AG08395 (cell line): ENCODE measurements at regions not wholly inside any gene's neighbourhood (a gene's known extent, or its start where the extent isn't known, plus 50 kb on each side); places are given as distances from the start of the nearest gene placed in this dataset.
"Not testable (repeated sequence)": the region's sequence is repeated elsewhere in the genome, so short reads cannot be mapped to it uniquely, and the experiment has no call there.

ENCODE experiments used
- DNase-seq: peaks from one replicate; pipeline ENCODE4 v3.0.0; 2012; ENCODE audit warnings: mixed read lengths, low spot score

DNA sequence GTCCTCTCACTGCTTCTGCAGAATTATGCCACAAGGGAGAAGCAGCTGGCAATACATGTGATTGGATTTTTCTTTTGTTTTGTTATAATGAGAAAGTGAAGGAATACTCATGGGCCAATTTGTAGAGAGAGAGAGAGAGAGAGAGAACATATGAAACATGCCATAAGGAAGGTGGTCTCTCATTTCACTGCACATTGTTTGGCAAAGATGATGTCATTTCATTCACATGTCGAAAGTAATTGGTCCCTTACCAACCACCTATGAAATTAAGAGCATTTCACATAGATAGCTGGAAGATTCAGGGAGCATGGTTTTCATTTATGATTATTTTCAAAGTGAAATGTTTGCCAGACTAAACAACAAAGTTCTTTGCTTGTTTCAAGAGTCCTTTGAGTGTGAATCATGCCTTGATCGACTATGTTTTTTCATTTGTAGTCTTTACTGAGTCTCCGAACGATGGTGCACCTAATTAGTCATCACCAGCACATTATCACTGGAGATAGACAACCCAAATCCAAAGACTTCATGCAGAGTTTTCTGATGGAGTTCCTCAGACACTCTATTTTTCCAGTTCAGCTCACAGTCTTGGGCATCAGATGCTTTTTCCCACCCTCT is 130.1 kb upstream of the ZEB1 start:
- no peak for DNase-seq

- no peak for DNase-seq
These were observed 128.5 kb upstream of the ZEB1 start for GRCh38 chr10:31190488-31190887.

GRCh38 chr10:31192475-31192874 is 126.5 kb upstream of the ZEB1 start:
- DNase-seq: no peak

DNA sequence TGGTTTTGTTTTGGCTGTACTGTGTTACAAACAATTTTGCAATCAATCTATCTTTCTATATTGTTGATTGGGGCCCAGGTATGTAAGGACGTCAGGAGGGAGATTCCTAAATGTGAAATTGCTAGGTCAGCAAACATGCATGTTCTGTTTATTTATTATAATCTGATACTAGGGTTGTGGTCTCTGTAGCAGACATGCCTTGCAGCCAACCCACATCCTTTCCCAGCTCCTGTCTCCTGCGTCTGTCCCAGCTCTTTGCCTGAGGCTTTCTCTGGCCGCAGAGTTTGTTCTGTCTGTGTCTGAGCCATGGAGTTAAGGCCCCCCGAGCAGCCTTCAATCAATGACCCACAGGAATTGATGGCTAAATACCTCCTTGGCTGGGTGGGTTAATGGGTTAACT is 124.0 kb upstream of the ZEB1 start:
- no peak for DNase-seq

DNA sequence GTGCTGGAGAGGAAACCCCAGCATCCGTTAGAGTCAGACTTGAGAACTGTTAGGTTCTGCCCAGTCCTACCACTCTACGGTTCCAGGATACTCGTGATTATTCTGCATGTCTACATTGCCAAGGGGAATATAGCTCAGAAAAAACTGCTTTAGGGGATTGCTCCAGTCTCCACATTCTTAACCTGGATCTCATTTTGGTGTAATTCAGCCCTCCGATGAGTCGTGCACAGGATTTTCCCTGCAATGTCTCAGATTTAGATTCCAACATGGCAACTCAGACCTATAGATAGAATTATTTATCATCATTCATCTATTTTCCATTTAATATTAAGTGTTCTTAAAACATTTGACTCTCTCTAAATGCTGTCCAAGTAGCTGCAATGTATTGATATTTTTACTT is 121.1 kb upstream of the ZEB1 start:
- DNase-seq: no peak

DNA sequence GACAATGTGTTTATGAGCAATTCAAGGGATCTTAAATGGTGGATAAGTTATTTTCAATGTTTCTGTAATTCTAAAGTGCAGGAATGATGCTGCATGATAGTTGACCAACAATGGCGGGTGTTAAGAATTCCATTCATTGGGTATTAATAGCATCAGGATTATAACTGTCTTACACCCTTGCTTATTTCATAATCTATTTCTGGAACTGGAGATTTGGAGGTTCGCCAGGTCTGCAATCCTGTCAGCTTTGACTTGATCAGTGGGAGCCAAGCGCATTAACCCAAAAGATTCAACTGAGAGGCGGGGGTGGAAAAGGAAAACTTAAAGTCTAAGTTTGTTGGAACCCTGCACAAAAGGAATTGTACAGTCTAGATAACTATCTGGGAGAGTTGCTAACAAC is 114.9 kb upstream of the ZEB1 start:
- DNase-seq: no peak

- no peak for DNase-seq
These were observed 111.4 kb upstream of the ZEB1 start for GRCh38 chr10:31207636-31208035.

DNA sequence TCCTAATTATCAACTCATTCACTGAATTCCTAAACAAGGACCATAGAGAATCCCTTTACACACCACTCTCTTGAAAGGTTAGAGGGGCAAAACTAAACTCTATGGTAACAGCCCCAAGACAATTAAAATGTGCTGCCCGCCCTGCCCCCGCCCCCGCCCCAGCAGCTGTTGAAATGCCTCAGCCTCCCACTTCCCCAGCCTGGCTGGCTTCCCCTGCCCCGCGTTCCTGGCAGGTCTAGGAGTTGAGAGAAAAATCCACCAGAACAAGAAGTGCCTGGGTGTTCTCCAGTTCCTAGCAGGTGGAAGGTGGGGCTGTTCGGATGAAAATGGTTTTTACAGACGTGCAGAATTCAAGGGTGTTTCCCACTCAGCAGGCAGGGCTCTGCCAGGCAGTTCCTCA is 109.5 kb upstream of the ZEB1 start:
- DNase-seq: no peak

DNA sequence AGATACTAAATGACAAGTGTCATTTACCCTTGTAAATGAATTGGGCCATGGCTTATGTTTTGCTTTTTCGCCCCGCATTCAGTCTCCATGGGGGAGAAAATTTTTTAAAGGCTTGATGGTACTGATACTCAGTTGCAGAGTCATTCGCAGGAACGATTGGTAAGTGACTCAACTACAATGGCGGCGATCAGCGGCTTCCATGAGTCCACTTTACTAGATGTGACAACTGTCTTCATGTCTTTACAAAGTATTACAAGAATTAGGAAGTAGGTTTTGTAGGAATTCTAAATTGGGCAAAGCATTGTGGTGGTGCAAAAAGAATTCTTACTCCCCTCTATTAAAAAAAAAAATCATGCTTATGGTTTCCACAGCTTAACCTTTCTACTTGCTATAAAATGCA is 108.8 kb upstream of the ZEB1 start:
- DNase-seq: no peak

GRCh38 chr10:31213959-31214358 is 105.1 kb upstream of the ZEB1 start:
- DNase-seq: no peak

DNA sequence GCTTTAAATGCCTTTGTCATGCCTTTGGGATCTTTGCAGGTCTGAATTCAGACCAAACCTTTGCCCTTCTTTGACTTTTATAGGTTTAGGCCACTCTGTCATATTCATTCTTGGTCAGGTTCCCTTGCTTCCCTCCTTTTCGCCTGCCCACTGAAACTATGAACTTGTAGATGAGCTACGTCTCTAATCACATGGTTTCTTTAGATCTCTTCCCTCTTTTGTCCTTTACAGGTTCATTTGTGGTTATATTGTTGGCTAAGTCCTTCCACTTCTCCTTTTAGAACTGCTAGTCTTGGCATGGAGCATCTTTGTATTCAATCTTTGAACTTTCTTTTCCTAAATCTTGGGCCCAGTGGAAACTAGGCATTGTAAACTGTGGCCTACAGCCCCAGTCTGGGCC is 104.0 kb upstream of the ZEB1 start:
- no peak for DNase-seq

- no peak for DNase-seq
These were observed 99.7 kb upstream of the ZEB1 start for GRCh38 chr10:31219306-31219705.

GRCh38 chr10:31228780-31229179 is 90.2 kb upstream of the ZEB1 start:
- DNase-seq: not testable (repeated sequence)

- no peak for DNase-seq
These were observed 79.1 kb upstream of the ZEB1 start for GRCh38 chr10:31239961-31240360.

DNA sequence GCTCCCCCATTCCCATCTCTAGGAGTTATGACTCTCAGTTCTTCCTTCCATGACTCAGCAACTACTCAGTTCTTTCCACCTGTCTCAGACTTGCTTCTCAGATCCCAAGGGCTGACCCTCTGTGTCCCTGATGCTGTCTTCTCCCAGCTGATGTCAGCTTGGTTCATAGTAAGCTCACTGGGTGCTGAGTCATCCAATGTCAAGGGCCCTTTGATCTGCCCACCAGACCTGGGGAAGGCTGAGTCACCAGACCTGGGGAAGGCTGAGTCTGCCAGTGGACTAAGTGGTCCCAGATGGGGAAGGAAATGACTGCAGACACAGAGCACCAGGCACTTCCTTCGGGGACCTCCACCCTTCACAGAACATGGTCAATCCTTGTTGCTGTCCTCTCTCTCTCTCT is 76.1 kb upstream of the ZEB1 start:
- peak; percentile 88 for DNase-seq

- DNase-seq: not testable (repeated sequence)
These were observed 67.9 kb upstream of the ZEB1 start for GRCh38 chr10:31251118-31251517.

DNA sequence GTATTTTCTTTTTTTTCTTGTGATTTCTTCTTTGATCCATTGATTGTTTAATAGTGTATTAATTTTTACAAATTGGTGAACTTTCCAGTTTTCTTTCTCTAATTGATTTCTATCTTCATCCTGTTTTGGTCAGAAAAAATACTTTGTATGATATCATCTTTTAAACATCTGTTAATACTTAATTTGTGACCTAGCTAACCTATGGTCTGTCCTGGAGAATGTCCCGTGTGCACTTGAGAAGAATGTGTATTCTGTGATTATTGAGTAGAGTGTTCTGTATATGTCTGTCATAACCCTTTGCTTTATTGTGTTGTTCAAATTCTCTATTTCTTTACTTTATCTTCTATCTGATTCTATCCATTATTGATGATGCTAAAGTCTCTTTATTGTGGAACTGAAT is 65.8 kb upstream of the ZEB1 start:
- DNase-seq: no peak

- DNase-seq: peak; percentile 73
These were observed 57.3 kb upstream of the ZEB1 start for GRCh38 chr10:31261511-31262311.

DNA sequence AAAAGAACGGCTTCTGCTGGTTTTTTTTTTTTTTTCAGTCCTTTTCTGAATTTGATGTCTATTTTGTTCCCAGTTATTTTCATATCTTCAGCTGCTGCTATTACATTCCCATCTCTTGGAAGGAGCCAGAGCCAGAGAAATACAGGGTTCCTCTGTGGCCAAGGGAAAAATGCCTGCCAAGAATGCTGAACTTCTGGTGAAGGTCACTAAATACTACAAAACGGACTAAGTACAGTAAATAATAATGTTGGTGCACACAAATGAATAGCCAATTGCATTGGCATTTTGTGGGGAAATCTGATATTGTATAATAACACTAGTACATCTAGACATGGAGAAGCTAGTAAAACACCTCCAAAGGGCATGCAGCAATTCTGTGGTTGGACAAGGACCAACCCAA is 56.3 kb upstream of the ZEB1 start:
- peak; percentile 60 for DNase-seq

DNA sequence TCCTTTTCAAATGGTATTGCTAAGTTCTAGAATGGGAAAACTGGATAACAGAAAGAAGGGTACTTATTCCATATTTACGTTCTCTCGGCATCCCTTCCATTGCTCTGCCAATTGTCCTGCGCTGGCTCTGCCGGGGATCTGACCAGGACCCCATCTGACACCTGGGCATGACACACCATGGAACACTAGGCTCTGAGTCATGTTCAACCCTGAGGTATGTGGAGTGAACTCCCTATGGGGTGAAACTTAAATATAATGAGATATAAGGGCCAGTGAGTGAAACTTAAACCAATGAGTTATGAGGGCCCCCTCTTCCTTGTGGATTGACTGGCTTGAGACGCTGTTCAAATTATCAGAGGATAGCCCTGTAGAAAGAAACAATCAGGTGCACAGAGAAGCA is 55.1 kb upstream of the ZEB1 start:
- DNase-seq: no peak

- DNase-seq: no peak
These were observed 50.3 kb upstream of the ZEB1 start for GRCh38 chr10:31268444-31269303.
